DND-41 (cell line): ENCODE measurements at regions not wholly inside any gene's neighbourhood (a gene's known extent, or its start where the extent isn't known, plus 50 kb on each side); places are given as distances from the start of the nearest gene placed in this dataset.

ENCODE experiments used
- EZH2 ChIP-seq: IDR thresholded peaks from 3 replicates; pipeline ENCODE4 v1.6.1; 2012; ENCODE audit warnings: borderline replicate concordance, low read depth, mild to moderate bottlenecking, moderate library complexity, low read length, inconsistent platforms; ENCODE audit not compliant: severe bottlenecking
- TF ChIP-seq, protein P1 (sequence below): IDR thresholded peaks from 2 replicates; pipeline ENCODE4 v1.5.1; 2012; ENCODE audit warnings: borderline replicate concordance, low read length, moderate library complexity, mild to moderate bottlenecking; ENCODE audit not compliant: poor library complexity, severe bottlenecking; ENCODE audit errors: extremely low read depth

DNA sequence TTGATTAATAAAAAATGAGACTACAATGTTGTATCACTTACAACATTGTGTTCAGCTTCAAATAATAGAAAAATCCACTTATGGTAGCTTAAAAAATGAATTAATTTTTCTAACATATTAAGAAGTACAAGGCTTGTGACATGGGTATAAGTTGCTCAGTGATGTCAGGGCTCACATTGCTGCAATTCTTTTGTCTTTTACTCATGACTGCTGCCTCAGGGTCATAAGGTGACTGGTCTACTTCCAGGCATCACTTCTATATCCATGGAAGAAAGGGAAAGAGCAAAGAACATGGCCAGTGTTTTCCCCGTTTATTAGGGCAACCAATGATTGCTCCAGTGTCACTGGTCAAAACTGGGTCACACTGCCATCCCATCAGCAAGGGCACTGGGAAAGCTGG, 295.3 kb downstream of the MAP2K4 start:
- TF ChIP-seq, protein P1, sequence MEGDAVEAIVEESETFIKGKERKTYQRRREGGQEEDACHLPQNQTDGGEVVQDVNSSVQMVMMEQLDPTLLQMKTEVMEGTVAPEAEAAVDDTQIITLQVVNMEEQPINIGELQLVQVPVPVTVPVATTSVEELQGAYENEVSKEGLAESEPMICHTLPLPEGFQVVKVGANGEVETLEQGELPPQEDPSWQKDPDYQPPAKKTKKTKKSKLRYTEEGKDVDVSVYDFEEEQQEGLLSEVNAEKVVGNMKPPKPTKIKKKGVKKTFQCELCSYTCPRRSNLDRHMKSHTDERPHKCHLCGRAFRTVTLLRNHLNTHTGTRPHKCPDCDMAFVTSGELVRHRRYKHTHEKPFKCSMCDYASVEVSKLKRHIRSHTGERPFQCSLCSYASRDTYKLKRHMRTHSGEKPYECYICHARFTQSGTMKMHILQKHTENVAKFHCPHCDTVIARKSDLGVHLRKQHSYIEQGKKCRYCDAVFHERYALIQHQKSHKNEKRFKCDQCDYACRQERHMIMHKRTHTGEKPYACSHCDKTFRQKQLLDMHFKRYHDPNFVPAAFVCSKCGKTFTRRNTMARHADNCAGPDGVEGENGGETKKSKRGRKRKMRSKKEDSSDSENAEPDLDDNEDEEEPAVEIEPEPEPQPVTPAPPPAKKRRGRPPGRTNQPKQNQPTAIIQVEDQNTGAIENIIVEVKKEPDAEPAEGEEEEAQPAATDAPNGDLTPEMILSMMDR: no peak
- no peak for TF ChIP-seq EZH2
